ENCODE measurements at regions not wholly inside any gene's neighbourhood (a gene's known extent, or its start where the extent isn't known, plus 50 kb on each side); places are given as distances from the start of the nearest gene placed in this dataset.

GRCh38 chr4:31039382-31039781, 319.2 kb downstream of the PCDH7 start:
- DNase-seq (no peak), ATAC-seq (no peak)
- intact Hi-C loops (cut with micrococcal nuclease), result no loop called here

- intact Hi-C loops (cut with micrococcal nuclease), result no loop called here
- DNase-seq, result no peak
Observed at GRCh38 chr4:31040106-31040505, 319.9 kb downstream of the PCDH7 start.

GRCh38 chr4:31041385-31041784, 321.2 kb downstream of the PCDH7 start:
- DNase-seq, result no peak
- intact Hi-C loops (cut with micrococcal nuclease), result no loop called here
- ATAC-seq, result no peak

More at GRCh38 chr4:31040106-31040505, 319.9 kb downstream of the PCDH7 start:
- ATAC-seq, result no peak

GRCh38 chr4:31041853-31042252, 321.7 kb downstream of the PCDH7 start:
- ATAC-seq, result no peak
- intact Hi-C loops (cut with micrococcal nuclease), result no loop called here
- no peak for DNase-seq

- intact Hi-C loops (cut with micrococcal nuclease), result no loop called here
- ATAC-seq (no peak), DNase-seq (no peak)
Observed at GRCh38 chr4:31043382-31044062, 323.4 kb downstream of the PCDH7 start.

- intact Hi-C loops (cut with micrococcal nuclease), result no loop called here
- DNase-seq (no peak), ATAC-seq (peak; percentile 36)
Observed at GRCh38 chr4:31045151-31045550, 325.0 kb downstream of the PCDH7 start.

GRCh38 chr4:31045724-31046318, 325.7 kb downstream of the PCDH7 start:
- intact Hi-C loops (cut with micrococcal nuclease), result no loop called here
- no peak for DNase-seq
- peak; percentile 53 for ATAC-seq

GRCh38 chr4:31051151-31051550, 331.0 kb downstream of the PCDH7 start:
- no peak for ATAC-seq
- intact Hi-C loops (cut with micrococcal nuclease), result no loop called here
- no peak for DNase-seq

GRCh38 chr4:31051565-31051964, 331.4 kb downstream of the PCDH7 start:
- intact Hi-C loops (cut with micrococcal nuclease), result no loop called here
- DNase-seq (no peak), ATAC-seq (no peak)

GRCh38 chr4:31052519-31052918, 332.4 kb downstream of the PCDH7 start:
- intact Hi-C loops (cut with micrococcal nuclease), result no loop called here
- DNase-seq (no peak), ATAC-seq (no peak)

GRCh38 chr4:31053451-31053850, 333.3 kb downstream of the PCDH7 start:
- no peak for ATAC-seq
- DNase-seq, result no peak
- intact Hi-C loops (cut with micrococcal nuclease), result no loop called here

- DNase-seq (no peak), ATAC-seq (no peak)
- intact Hi-C loops (cut with micrococcal nuclease), result no loop called here
Observed at GRCh38 chr4:31054295-31054694, 334.1 kb downstream of the PCDH7 start.

GRCh38 chr4:31058656-31059055, 338.5 kb downstream of the PCDH7 start:
- intact Hi-C loops (cut with micrococcal nuclease), result no loop called here
- ATAC-seq (no peak), DNase-seq (no peak)

- ATAC-seq (no peak), DNase-seq (no peak)
- intact Hi-C loops (cut with micrococcal nuclease), result no loop called here
Observed at GRCh38 chr4:31059753-31060522, 339.8 kb downstream of the PCDH7 start.

- no peak for DNase-seq
- intact Hi-C loops (cut with micrococcal nuclease), result no loop called here
- ATAC-seq, result no peak
Observed at GRCh38 chr4:31065086-31065485, 344.9 kb downstream of the PCDH7 start.

GRCh38 chr4:31068257-31069075, 348.3 kb downstream of the PCDH7 start:
- intact Hi-C loops (cut with micrococcal nuclease), result no loop called here
- DNase-seq (no peak), ATAC-seq (peak; percentile 83)

- ATAC-seq, result no peak
- DNase-seq, result no peak
- intact Hi-C loops (cut with micrococcal nuclease), result no loop called here
Observed at GRCh38 chr4:31069151-31069550, 349.0 kb downstream of the PCDH7 start.

- ATAC-seq (no peak), DNase-seq (no peak)
- intact Hi-C loops (cut with micrococcal nuclease), result no loop called here
Observed at GRCh38 chr4:31071508-31072486, 351.6 kb downstream of the PCDH7 start.

GRCh38 chr4:31075969-31076368, 355.8 kb downstream of the PCDH7 start:
- no peak for ATAC-seq
- intact Hi-C loops (cut with micrococcal nuclease), result no loop called here
- DNase-seq, result no peak

Data from left ventricle myocardium superior (tissue), 1 donor.